Ishikawa (cell line): ENCODE measurements at regions not wholly inside any gene's neighbourhood (a gene's known extent, or its start where the extent isn't known, plus 50 kb on each side); places are given as distances from the start of the nearest gene placed in this dataset.

Experiments used
- CEBPB ChIP-seq: IDR thresholded peaks from 2 replicates; pipeline ENCODE4 v1.6.1; 2012
- CREB1 ChIP-seq: IDR thresholded peaks from 2 replicates; pipeline ENCODE4 v1.6.1; 2012; ENCODE audit warnings: low read depth
- EGR1 ChIP-seq: IDR thresholded peaks from 2 replicates; pipeline ENCODE4 v1.6.1; 2012
- EP300 ChIP-seq: IDR thresholded peaks from 2 replicates; pipeline ENCODE4 v1.6.1; 2012; ENCODE audit warnings: borderline replicate concordance
- FOXM1 ChIP-seq: IDR thresholded peaks from 2 replicates; pipeline ENCODE4 v1.6.1; 2012; ENCODE audit warnings: low read depth, borderline replicate concordance
- NFIC ChIP-seq: IDR thresholded peaks from 2 replicates; pipeline ENCODE4 v1.6.1; 2012
- RAD21 ChIP-seq: IDR thresholded peaks from 2 replicates; pipeline ENCODE4 v1.6.1; 2012; ENCODE audit warnings: low read depth
- TAF1 ChIP-seq: IDR thresholded peaks from 2 replicates; pipeline ENCODE4 v1.6.1; 2012; ENCODE audit warnings: low read depth, mild to moderate bottlenecking
- TCF12 ChIP-seq: IDR thresholded peaks from 2 replicates; pipeline ENCODE4 v1.6.1; 2012; ENCODE audit warnings: low read depth
- TEAD4 ChIP-seq: IDR thresholded peaks from 2 replicates; pipeline ENCODE4 v1.6.1; 2012
- YY1 ChIP-seq: IDR thresholded peaks from 2 replicates; pipeline ENCODE4 v1.6.1; 2012; ENCODE audit warnings: low read depth
- TF ChIP-seq, protein P1 (sequence below): IDR thresholded peaks from 2 replicates; pipeline ENCODE4 v1.6.1; 2012
- TF ChIP-seq, protein P2 (sequence below): IDR thresholded peaks from 2 replicates; pipeline ENCODE4 v1.6.1; 2012; ENCODE audit warnings: low read depth, mild to moderate bottlenecking

DNA sequence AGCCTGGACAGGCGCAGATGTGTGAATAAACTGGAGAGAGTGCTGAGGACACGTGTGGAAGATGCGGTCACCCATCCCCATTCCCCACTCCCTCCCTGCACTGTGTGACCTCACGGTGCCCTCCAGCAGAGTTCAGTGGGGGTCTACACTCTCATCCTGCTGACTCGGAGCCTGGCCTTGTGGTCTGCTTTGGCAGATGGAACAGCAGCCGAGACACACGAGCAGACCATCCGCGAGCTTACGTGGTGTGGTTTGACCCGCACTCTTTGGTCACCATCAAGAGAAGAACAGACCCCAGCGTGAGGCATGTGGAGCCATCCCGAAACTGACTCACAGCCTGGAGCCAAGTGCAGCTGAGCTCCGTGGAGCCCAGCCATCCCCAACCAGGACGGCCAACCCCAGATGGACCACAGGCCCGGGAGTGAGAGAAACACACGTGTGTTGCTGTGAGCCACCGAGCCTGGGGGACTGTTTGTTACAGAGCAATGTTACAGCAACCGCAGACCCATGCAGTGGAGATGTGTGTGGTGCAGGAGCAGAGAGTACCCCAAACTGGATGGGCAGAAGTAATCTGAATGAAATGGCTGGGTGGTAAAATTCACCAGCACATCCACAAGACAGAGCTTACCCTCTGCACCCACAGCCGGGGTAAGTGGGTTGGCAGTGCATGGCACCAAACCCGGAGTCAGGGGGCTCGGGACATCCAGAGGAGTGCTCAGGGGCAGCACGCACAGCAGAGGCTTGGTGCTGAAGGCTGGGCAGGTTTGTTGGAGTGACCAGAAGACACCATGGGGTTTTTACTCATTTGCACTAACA is 90.7 kb downstream of the RTL6 start:
- TF ChIP-seq CEBPB, result no peak
- TF ChIP-seq, protein P1, sequence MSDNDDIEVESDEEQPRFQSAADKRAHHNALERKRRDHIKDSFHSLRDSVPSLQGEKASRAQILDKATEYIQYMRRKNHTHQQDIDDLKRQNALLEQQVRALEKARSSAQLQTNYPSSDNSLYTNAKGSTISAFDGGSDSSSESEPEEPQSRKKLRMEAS, result no peak
- TF ChIP-seq TCF12, result no peak
- no peak for TF ChIP-seq RAD21
- TF ChIP-seq, protein P2, sequence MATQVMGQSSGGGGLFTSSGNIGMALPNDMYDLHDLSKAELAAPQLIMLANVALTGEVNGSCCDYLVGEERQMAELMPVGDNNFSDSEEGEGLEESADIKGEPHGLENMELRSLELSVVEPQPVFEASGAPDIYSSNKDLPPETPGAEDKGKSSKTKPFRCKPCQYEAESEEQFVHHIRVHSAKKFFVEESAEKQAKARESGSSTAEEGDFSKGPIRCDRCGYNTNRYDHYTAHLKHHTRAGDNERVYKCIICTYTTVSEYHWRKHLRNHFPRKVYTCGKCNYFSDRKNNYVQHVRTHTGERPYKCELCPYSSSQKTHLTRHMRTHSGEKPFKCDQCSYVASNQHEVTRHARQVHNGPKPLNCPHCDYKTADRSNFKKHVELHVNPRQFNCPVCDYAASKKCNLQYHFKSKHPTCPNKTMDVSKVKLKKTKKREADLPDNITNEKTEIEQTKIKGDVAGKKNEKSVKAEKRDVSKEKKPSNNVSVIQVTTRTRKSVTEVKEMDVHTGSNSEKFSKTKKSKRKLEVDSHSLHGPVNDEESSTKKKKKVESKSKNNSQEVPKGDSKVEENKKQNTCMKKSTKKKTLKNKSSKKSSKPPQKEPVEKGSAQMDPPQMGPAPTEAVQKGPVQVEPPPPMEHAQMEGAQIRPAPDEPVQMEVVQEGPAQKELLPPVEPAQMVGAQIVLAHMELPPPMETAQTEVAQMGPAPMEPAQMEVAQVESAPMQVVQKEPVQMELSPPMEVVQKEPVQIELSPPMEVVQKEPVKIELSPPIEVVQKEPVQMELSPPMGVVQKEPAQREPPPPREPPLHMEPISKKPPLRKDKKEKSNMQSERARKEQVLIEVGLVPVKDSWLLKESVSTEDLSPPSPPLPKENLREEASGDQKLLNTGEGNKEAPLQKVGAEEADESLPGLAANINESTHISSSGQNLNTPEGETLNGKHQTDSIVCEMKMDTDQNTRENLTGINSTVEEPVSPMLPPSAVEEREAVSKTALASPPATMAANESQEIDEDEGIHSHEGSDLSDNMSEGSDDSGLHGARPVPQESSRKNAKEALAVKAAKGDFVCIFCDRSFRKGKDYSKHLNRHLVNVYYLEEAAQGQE, result no peak
- TF ChIP-seq FOXM1, result no peak
- no peak for TF ChIP-seq TAF1
- no peak for TF ChIP-seq EGR1
- no peak for TF ChIP-seq EP300
- no peak for TF ChIP-seq YY1
- TF ChIP-seq CREB1, result no peak
- no peak for TF ChIP-seq TEAD4
- no peak for TF ChIP-seq NFIC
